KBM-7 (cell line): ENCODE measurements at regions not wholly inside any gene's neighbourhood (a gene's known extent, or its start where the extent isn't known, plus 50 kb on each side); places are given as distances from the start of the nearest gene placed in this dataset.
"Not testable (repeated sequence)": the region's sequence is repeated elsewhere in the genome, so short reads cannot be mapped to it uniquely, and the experiment has no call there.

ENCODE experiments used
- DNase-seq: peaks from one replicate; pipeline ENCODE4 v3.0.0-alpha.2; 2015
- in situ Hi-C: fragments of 300-500 bp; cut with MboI; formaldehyde crosslinking; loops from 2 replicates; pipeline ENCODE4 v1.14.3; 2020; ENCODE audit warnings: low sequenced_read_pairs, low pct_unique_long_range_greater_than_20kb, mixed read lengths

GRCh38 chr17:5877948-5878347 is 192.2 kb upstream of the WSCD1 start:
- in situ Hi-C loops, result no loop called here
- no peak for DNase-seq

DNA sequence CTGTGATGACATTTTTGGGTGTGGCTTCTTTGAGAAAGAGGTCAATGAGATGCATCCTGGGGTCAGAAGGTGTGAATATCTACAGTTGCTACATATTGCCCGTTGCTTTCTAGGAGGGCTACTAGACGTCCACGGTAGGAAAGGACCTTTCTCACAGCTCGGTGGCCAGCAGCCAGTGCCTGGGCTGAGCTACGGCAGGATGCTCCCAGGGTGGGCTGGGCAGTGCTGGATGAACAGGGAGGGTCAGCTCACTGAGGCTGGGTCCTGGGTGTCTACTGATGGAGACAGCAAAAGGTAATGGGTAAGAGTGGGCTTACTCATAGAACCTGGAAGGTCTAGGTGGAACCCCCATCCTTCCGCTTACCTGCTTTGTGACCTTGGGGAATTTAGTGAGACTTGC is 188.3 kb upstream of the WSCD1 start:
- in situ Hi-C loops, result no loop called here
- no peak for DNase-seq

- in situ Hi-C loops, result no loop called here
- DNase-seq, result no peak
Measured at GRCh38 chr17:5883775-5884665, 186.2 kb upstream of the WSCD1 start.

- in situ Hi-C loops, result no loop called here
Measured at GRCh38 chr17:5885336-5885735, 184.8 kb upstream of the WSCD1 start.

DNA sequence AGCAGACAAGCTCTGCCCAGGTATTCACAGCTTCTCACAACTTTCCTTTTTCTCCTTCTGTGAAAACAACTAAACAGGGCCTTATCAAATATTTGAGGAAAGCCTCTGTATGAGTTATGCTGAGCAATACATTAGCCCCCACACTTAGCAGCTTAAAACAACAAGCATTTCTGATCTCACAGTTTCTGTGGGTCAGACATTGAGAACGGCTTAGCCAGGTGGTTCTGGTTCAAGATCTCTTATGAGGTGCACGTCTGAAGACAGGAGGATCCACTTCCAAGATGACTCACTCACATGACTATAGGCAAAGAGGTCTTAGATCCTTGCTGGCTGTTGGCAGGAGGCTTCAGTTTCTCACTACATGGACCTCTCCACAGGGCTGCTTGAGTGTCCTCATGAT is 181.4 kb upstream of the WSCD1 start:
- in situ Hi-C loops, result no loop called here
- DNase-seq, result no peak

More at GRCh38 chr17:5885336-5885735, 184.8 kb upstream of the WSCD1 start:
- no peak for DNase-seq

- in situ Hi-C loops, result no loop called here
- no peak for DNase-seq
Measured at GRCh38 chr17:5892921-5893675, 177.1 kb upstream of the WSCD1 start.

GRCh38 chr17:5893741-5894140 is 176.4 kb upstream of the WSCD1 start:
- DNase-seq, result no peak
- in situ Hi-C loops, result no loop called here

DNA sequence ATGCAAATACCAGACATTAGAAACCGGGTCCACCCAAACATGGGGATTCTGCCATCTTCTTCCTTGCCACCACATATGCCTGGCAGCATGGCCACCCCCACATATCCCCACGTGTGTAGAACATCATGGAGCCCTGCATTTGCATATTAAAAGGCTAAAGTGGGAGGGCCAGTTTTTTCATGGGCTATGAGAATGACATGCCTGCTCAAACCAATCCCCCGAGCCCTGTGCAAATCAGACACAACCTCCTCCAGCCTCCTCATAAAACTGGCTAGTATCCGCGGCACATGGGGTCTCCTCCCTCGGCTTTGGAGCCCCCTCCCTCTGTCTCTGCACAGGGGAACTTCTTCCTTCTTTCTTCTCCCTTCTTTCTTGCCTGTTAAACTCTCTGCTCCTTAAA is 174.9 kb upstream of the WSCD1 start:
- no peak for DNase-seq
- in situ Hi-C loops, result no loop called here

DNA sequence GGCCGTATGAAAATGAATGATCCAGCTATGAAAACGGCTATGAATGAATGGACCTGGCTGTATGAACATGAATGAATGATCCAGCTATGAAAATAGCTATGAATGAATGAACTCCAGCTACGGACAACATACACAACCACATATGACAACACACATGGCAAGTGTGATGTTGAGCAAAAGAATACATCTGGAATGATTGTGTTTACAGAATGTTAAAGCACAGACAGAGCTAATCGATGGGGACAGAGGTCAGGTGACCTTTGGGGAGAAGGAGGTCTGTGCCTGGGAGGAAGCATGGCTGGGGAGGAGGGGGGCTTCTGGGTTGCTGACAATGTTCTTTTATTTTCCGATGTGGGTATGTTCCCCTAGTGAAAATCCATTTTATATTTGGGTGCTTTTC is 174.0 kb upstream of the WSCD1 start:
- DNase-seq, result no peak
- in situ Hi-C loops, result no loop called here

GRCh38 chr17:5897275-5897911 is 172.8 kb upstream of the WSCD1 start:
- DNase-seq, result no peak
- in situ Hi-C loops, result no loop called here

GRCh38 chr17:5897981-5898380 is 172.2 kb upstream of the WSCD1 start:
- DNase-seq, in situ Hi-C loops: not testable (repeated sequence)

DNA sequence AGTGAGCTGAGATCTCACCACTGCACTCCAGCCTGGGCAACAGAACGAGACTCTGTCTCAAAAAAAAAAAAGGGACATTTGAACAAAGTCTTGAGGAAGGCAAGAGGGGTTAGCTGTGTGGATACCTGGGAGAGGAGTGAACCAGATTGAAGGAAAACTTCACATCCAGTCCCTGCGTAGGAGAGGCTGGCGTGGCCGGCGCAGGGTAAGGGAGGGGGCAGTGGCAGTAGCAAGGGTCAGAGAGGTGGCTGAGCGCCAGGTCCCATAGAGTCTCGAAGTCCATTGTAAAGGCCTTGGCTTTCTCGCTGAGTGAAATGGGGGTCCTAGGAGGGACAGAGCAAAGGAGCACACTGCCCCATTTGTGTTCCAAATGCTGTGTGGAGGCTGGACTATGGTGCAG is 171.8 kb upstream of the WSCD1 start:
- DNase-seq, result no peak
- in situ Hi-C loops, result no loop called here

DNA sequence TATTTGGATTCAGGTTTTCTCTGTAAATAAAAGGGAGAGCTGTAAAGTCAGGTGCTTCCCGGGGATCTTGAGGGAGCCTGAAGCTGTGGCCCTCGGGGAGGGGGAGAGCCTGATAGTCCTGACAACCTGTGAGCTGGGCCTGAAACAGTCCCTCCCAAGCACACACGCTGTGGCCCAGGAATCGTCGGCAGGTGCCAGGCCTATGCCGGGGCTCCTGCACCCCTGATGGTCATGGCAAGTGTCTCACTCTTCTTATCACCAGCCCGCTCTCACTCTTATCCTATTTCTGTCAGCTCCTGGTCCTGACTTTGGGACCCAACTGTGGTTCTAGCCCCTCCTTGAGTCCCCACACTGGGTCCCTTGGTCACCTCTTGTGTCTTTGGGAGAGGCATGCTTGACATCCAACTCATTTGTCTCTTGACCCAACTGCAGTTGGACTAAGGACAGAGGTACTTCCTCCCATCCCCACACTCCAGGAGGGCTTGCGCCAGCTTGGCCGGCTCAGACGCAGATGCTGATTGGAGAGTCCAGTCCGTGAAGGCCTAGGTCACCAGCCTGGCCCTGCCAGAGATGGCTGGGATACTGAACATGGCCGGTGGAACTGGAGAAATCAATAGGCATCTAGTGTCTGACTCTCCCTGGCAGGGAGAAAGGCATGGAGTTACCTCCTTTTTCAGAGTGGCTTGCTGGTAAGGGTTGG is 170.5 kb upstream of the WSCD1 start:
- no peak for DNase-seq
- in situ Hi-C loops, result no loop called here

DNA sequence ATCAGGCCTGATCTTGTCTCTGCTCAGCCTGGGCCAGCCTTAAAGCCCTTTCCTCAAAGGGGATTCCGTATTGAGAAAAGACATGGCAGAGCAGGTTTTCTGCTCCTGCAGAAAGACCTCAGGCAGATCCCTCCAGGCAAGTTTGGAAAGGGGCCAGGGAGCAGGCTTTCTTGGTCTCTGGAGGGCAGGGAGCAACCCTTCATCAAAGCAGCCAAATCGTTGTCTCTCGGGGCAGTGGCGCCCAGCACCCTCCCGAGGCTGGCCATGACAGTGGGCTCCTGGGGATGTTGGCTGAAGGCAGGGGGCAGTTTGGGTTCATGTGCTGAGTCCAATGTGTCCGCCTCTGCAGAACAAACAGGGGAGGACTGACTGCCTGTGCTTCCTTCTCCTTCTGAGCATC is 168.4 kb upstream of the WSCD1 start:
- in situ Hi-C loops, result no loop called here
- DNase-seq, result no peak

DNA sequence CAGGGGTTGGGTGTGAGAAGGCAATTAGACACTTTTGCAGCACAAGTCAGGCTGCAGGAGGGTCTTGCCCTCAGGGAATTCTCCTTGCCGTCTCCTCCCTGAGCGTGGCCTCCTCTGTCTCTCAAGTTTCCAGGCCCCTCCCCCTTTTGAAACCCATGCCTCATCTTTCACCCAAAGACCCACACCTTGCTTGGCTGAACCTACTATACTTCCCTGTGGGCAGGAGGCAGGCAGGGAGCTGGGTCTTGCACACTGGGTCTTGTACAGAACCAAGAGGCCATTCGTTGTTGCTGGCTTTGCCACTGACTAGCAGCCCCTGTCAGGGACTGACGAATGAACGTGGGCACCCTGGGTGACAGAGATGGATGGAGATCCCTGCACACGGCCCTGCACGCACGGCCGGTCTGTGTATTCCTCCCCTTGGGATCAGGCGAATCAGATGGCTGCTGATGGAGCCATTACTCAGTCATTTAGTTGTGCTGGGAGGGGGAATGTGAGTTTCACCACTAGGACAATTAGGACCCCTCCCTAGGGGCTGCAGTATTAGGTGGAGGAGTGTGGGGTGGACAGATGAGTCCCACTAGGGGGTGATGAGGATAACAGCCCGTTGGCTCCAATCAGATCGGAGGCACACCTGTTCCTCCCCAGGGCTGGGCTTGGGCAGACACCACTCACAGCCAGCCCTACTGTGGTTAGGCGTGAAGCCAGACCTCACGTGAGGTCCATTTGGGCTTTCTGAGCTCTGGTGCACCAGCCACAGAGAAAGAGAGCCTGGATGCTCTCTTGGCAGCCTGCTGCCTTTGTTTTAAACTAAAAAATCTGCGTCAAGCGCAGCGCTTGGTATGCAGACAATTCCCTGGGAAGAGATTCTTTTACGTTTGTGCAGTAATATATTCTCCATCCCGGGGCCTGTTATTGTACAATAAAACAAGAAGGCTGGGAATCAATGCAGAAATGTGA is 167.7 kb upstream of the WSCD1 start:
- DNase-seq, result no peak
- in situ Hi-C loops, result no loop called here

GRCh38 chr17:5911919-5912318 is 158.3 kb upstream of the WSCD1 start:
- DNase-seq, result no peak
- in situ Hi-C loops, result no loop called here

- in situ Hi-C loops, result no loop called here
- DNase-seq, result no peak
Measured at GRCh38 chr17:5913032-5913531, 157.1 kb upstream of the WSCD1 start.

DNA sequence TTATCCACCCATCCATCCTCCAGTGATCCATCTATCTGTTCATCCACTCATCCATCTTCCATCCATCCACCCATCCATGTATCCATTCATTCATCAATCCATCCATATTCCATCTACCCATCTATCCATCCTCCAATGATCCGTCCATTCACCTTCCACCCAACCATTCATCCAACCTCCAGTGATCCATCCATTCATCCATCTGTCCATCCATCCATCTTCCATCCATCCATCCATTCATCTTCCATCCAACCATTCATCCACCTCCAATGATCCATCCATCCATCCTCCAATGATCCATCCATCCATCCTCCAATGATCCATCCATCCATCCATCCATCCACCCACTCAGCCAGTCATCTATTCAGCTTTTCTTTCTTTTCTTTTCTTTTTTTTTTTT is 156.5 kb upstream of the WSCD1 start:
- no peak for DNase-seq
- in situ Hi-C loops, result no loop called here
